H9 (cell line): ENCODE measurements at regions not wholly inside any gene's neighbourhood (a gene's known extent, or its start where the extent isn't known, plus 50 kb on each side); places are given as distances from the start of the nearest gene placed in this dataset.

Experiments
- DNase-seq: peaks from one replicate; pipeline ENCODE4 v3.0.0-alpha.2; 2017
- H2AFZ ChIP-seq: one replicate; pipeline ENCODE4 v1.6.1; 2013; ENCODE audit warnings: mild to moderate bottlenecking, low read length, control low read depth, moderate library complexity
- H2AK5ac ChIP-seq: 2 replicates; pipeline ENCODE4 v1.6.1; 2013; ENCODE audit warnings: low read length, control low read depth, mixed read lengths; ENCODE audit not compliant: insufficient read length
- H2BK120ac ChIP-seq: one replicate; pipeline ENCODE4 v1.6.1; 2013; ENCODE audit warnings: low read depth, mild to moderate bottlenecking, low read length, control low read depth, inconsistent platforms; ENCODE audit not compliant: poor library complexity, severe bottlenecking
- H2BK12ac ChIP-seq: 2 replicates; pipeline ENCODE4 v1.6.1; 2013; ENCODE audit warnings: low read length, control low read depth, mixed read lengths, low read depth; ENCODE audit not compliant: insufficient read length
- H2BK15ac ChIP-seq: 2 replicates; pipeline ENCODE4 v1.6.1; 2013; ENCODE audit warnings: low read depth, low read length, control low read depth
- H2BK20ac ChIP-seq: one replicate; pipeline ENCODE4 v1.6.1; 2013; ENCODE audit warnings: low read depth, mild to moderate bottlenecking, low read length, control low read depth, inconsistent platforms; ENCODE audit not compliant: poor library complexity, severe bottlenecking
- H2BK5ac ChIP-seq: 2 replicates; pipeline ENCODE4 v1.6.1; 2013; ENCODE audit warnings: low read length, control low read depth, mixed read lengths; ENCODE audit not compliant: insufficient read length
- H3K14ac ChIP-seq: 2 replicates; pipeline ENCODE4 v1.6.1; 2013; ENCODE audit warnings: low read length, control low read depth; ENCODE audit not compliant: insufficient read depth
- H3K18ac ChIP-seq: 2 replicates; pipeline ENCODE4 v1.6.1; 2013; ENCODE audit warnings: low read depth, mild to moderate bottlenecking, mixed read lengths, low read length, control low read depth; ENCODE audit not compliant: insufficient read length
- H3K23ac ChIP-seq: 2 replicates; pipeline ENCODE4 v1.6.1; 2013; ENCODE audit warnings: low read length, control low read depth, mixed read lengths, low read depth; ENCODE audit not compliant: insufficient read length
- H3K23me2 ChIP-seq: 2 replicates; pipeline ENCODE4 v1.6.1; 2013; ENCODE audit warnings: low read depth, mild to moderate bottlenecking, mixed read lengths, low read length, control low read depth; ENCODE audit not compliant: insufficient read length, poor library complexity, severe bottlenecking
- H3K27ac ChIP-seq: 2 replicates; pipeline ENCODE4 v1.5.1; 2013; ENCODE audit warnings: low read length, control low read depth, mixed read lengths, low read depth; ENCODE audit not compliant: insufficient read length
- H3K27me3 ChIP-seq: 2 replicates; pipeline ENCODE4 v1.6.1; 2013; ENCODE audit warnings: low read length, control low read depth, inconsistent platforms; ENCODE audit not compliant: insufficient read depth
- H3K4ac ChIP-seq: 2 replicates; pipeline ENCODE4 v1.6.1; 2013; ENCODE audit warnings: low read depth, mild to moderate bottlenecking, control low read depth, inconsistent platforms, low read length, moderate library complexity
- H3K4me1 ChIP-seq: 2 replicates; pipeline ENCODE4 v1.6.1; 2013; ENCODE audit warnings: low read length, control low read depth, inconsistent platforms; ENCODE audit not compliant: insufficient read depth
- H3K4me2 ChIP-seq: 2 replicates; pipeline ENCODE4 v1.6.1; 2013; ENCODE audit warnings: low read length, control low read depth, mixed read lengths; ENCODE audit not compliant: insufficient read length, insufficient read depth
- H3K56ac ChIP-seq: 2 replicates; pipeline ENCODE4 v1.6.1; 2013; ENCODE audit warnings: low read depth, mild to moderate bottlenecking, mixed read lengths, low read length, control low read depth; ENCODE audit not compliant: insufficient read length
- H3K79me1 ChIP-seq: 2 replicates; pipeline ENCODE4 v1.6.1; 2013; ENCODE audit warnings: low read depth, mild to moderate bottlenecking, moderate library complexity, low read length, control low read depth, inconsistent platforms; ENCODE audit not compliant: insufficient read depth, poor library complexity, severe bottlenecking
- H3K79me2 ChIP-seq: 2 replicates; pipeline ENCODE4 v1.6.1; 2013; ENCODE audit warnings: low read length, control low read depth, inconsistent platforms; ENCODE audit not compliant: insufficient read depth
- H3K9ac ChIP-seq: 2 replicates; pipeline ENCODE4 v1.6.1; 2013; ENCODE audit warnings: low read length, control low read depth, mixed read lengths; ENCODE audit not compliant: insufficient read length; ENCODE audit errors: extremely low read depth
- H3K9me3 ChIP-seq: one replicate; pipeline ENCODE4 v1.6.1; 2013; ENCODE audit warnings: low read depth, low read length, inconsistent platforms; ENCODE audit not compliant: control insufficient read depth
- H3T11ph ChIP-seq: one replicate; pipeline ENCODE4 v1.6.1; 2013; ENCODE audit warnings: mild to moderate bottlenecking, low read length, control low read depth, inconsistent platforms
- H4K20me1 ChIP-seq: one replicate; pipeline ENCODE4 v1.6.1; 2013; ENCODE audit not compliant: control insufficient read depth, insufficient read length, insufficient read depth
- H4K5ac ChIP-seq: 2 replicates; pipeline ENCODE4 v1.6.1; 2013; ENCODE audit warnings: low read depth, mild to moderate bottlenecking, mixed read lengths, low read length, control low read depth; ENCODE audit not compliant: insufficient read length
- H4K8ac ChIP-seq: replicated peaks from 2 replicates; pipeline ENCODE4 v1.6.1; 2013; ENCODE audit warnings: low read length, control low read depth, mixed read lengths, low read depth; ENCODE audit not compliant: insufficient read length
- H4K91ac ChIP-seq: 2 replicates; pipeline ENCODE4 v1.6.1; 2013; ENCODE audit warnings: low read depth, mild to moderate bottlenecking, moderate library complexity, mixed read lengths, low read length, control low read depth; ENCODE audit not compliant: insufficient read length
- H3K27ac Mint-ChIP-seq, 3 experiments: 2 replicates in 2 of 3; 3 replicates in 1 of 3; pipeline ENCODE4 v1.8.0; 2020 to 2021; ENCODE audit warnings: mixed read lengths in 3 of 3, mild to moderate bottlenecking in 1 of 3, moderate library complexity in 1 of 3
- H3K27me3 Mint-ChIP-seq: 2 replicates; pipeline ENCODE4 v1.8.0; 2021; ENCODE audit warnings: low read depth, mild to moderate bottlenecking, moderate library complexity, mixed read lengths
- H3K36me3 Mint-ChIP-seq, 3 experiments: 2 replicates in 2 of 3; 3 replicates in 1 of 3; pipeline ENCODE4 v1.8.0; 2020 to 2021; ENCODE audit warnings: low read depth in 3 of 3, mixed read lengths in 3 of 3; ENCODE audit not compliant: insufficient read depth in 1 of 3
- H3K4me1 Mint-ChIP-seq, 2 experiments: 2 replicates each; pipeline ENCODE4 v1.8.0; 2020; ENCODE audit warnings: mixed read lengths in 2 of 2
- H3K4me3 Mint-ChIP-seq, 2 experiments: 2 replicates in 1 of 2; 3 replicates in 1 of 2; pipeline ENCODE4 v1.8.0; 2020 to 2021; ENCODE audit warnings: mild to moderate bottlenecking in 2 of 2, mixed read lengths in 2 of 2, moderate library complexity in 1 of 2
- H3K9me3 Mint-ChIP-seq, 2 experiments: 2 replicates in 1 of 2; 3 replicates in 1 of 2; pipeline ENCODE4 v1.8.0; 2020; ENCODE audit warnings: mild to moderate bottlenecking in 2 of 2, mixed read lengths in 2 of 2, moderate library complexity in 1 of 2
- TF ChIP-seq, protein P1 (sequence below): fragments of 200-600 bp; sonication (generic); conservative IDR thresholded peaks from 3 replicates; pipeline ENCODE4 v1.8.0; 2021; ENCODE audit warnings: antibody characterized with exemption, mild to moderate bottlenecking

DNA sequence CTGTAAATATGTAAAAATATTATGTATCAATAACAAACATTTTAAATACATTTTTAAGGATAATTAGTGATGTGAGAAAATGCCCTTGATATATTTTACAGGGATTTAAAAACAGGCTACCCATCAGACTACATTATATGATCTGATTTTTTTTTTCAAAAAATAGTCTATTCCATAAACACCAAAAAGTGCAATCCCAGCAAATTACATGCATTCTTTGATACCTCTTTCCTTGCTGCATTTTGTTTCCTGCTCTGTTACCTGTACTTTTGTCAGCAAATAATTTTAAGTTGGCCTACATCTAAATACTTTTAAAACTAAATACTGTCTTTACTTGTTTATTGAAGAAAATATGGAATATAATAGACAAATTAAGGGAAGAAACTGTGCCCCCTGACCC, 306.2 kb upstream of the ARID1B start:
- H3K27me3 ChIP-seq = no peaks in the 10 kb centered on the region
- no peak overlapping the region for H2AK5ac ChIP-seq
- H3T11ph ChIP-seq = no peak overlapping the region
- no peaks in the 10 kb centered on the region for H3K4me1 ChIP-seq
- Mint-ChIP-seq H3K9me3 (no peaks in the 10 kb centered on the region), H3K27me3 (no peaks in the 10 kb centered on the region; the same call in 1 of the 2 replicates), H3K36me3 (no peaks in the 10 kb centered on the region), H3K4me1 (no peaks in the 10 kb centered on the region), H3K27ac (no peak overlapping the region), H3K4me3 (no peak overlapping the region)
- H2BK120ac ChIP-seq = no peak overlapping the region
- H2BK12ac ChIP-seq = no peak overlapping the region
- no peak overlapping the region for H2AFZ ChIP-seq
- no peak overlapping the region for H4K8ac ChIP-seq
- no peak overlapping the region for H4K5ac ChIP-seq
- H3K79me1 ChIP-seq = no peaks in the 10 kb centered on the region
- H3K79me2 ChIP-seq = no peaks in the 10 kb centered on the region
- no peak overlapping the region for H3K23ac ChIP-seq
- TF ChIP-seq, protein P1, sequence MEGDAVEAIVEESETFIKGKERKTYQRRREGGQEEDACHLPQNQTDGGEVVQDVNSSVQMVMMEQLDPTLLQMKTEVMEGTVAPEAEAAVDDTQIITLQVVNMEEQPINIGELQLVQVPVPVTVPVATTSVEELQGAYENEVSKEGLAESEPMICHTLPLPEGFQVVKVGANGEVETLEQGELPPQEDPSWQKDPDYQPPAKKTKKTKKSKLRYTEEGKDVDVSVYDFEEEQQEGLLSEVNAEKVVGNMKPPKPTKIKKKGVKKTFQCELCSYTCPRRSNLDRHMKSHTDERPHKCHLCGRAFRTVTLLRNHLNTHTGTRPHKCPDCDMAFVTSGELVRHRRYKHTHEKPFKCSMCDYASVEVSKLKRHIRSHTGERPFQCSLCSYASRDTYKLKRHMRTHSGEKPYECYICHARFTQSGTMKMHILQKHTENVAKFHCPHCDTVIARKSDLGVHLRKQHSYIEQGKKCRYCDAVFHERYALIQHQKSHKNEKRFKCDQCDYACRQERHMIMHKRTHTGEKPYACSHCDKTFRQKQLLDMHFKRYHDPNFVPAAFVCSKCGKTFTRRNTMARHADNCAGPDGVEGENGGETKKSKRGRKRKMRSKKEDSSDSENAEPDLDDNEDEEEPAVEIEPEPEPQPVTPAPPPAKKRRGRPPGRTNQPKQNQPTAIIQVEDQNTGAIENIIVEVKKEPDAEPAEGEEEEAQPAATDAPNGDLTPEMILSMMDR = no peak
- H3K4ac ChIP-seq = no peak overlapping the region
- no peak overlapping the region for H2BK20ac ChIP-seq
- H3K56ac ChIP-seq = no peak overlapping the region
- no peak overlapping the region for H2BK5ac ChIP-seq
- no peak overlapping the region for H3K27ac ChIP-seq
- H3K9ac ChIP-seq = no peak overlapping the region
- no peaks in the 10 kb centered on the region for H3K9me3 ChIP-seq
- no peak overlapping the region for H3K14ac ChIP-seq
- no peaks in the 10 kb centered on the region for H4K20me1 ChIP-seq
- no peak overlapping the region for H2BK15ac ChIP-seq
- H3K4me2 ChIP-seq = no peak overlapping the region
- no peaks in the 10 kb centered on the region for H3K23me2 ChIP-seq
- H4K91ac ChIP-seq = no peak overlapping the region
- H3K18ac ChIP-seq = no peak overlapping the region
- DNase-seq = no peak
